Mesothelial cell of epicardium (in vitro differentiated cells): ENCODE measurements at regions not wholly inside any gene's neighbourhood (a gene's known extent, or its start where the extent isn't known, plus 50 kb on each side); places are given as distances from the start of the nearest gene placed in this dataset.

Experiments used
- DNase-seq, 2 experiments: peaks; one replicate each; pipeline ENCODE4 v3.0.0; 2021; ENCODE audit warnings: low spot score in 2 of 2; ENCODE audit not compliant: unreplicated experiment in 2 of 2
- H3K27ac Mint-ChIP-seq: 2 replicates; pipeline ENCODE4 v1.8.0; 2021; ENCODE audit warnings: mixed read lengths
- H3K27me3 Mint-ChIP-seq: 2 replicates; pipeline ENCODE4 v1.8.0; 2021; ENCODE audit warnings: low read depth, mixed read lengths
- H3K36me3 Mint-ChIP-seq: 2 replicates; pipeline ENCODE4 v1.8.0; 2021; ENCODE audit warnings: mixed read lengths
- H3K4me1 Mint-ChIP-seq: 2 replicates; pipeline ENCODE4 v1.8.0; 2021; ENCODE audit warnings: mixed read lengths
- H3K4me3 Mint-ChIP-seq: 2 replicates; pipeline ENCODE4 v1.8.0; 2021; ENCODE audit warnings: mild to moderate bottlenecking, moderate library complexity, mixed read lengths
- H3K9me3 Mint-ChIP-seq: 2 replicates; pipeline ENCODE4 v1.8.0; 2021; ENCODE audit warnings: mixed read lengths
- TF ChIP-seq, protein P1 (sequence below): fragments of 200-600 bp; sonication (generic); IDR thresholded peaks from one replicate; pipeline ENCODE4 v1.5.0; 2021; ENCODE audit warnings: antibody characterized with exemption; ENCODE audit not compliant: unreplicated experiment

DNA sequence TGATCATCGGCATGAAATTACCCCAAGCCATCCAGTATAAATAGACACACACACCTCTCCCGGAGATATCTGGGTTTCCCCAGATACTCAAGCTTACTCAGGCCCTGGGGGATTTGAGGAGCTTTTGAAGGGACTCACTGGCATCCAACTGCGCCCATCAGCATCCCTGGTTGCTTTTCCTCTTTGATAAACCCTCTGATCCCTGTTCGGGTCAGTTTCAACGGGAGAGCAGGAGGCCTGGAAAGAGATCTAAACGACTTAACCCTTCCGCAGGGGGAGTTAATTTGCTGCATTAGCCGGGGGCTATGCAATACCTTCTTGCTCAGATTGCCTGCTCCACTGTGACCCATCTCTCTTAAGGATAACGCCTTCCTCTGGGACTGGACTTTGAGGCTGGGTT is 76.6 kb downstream of the MAF start:
- DNase-seq, result no peak
- TF ChIP-seq, protein P1, sequence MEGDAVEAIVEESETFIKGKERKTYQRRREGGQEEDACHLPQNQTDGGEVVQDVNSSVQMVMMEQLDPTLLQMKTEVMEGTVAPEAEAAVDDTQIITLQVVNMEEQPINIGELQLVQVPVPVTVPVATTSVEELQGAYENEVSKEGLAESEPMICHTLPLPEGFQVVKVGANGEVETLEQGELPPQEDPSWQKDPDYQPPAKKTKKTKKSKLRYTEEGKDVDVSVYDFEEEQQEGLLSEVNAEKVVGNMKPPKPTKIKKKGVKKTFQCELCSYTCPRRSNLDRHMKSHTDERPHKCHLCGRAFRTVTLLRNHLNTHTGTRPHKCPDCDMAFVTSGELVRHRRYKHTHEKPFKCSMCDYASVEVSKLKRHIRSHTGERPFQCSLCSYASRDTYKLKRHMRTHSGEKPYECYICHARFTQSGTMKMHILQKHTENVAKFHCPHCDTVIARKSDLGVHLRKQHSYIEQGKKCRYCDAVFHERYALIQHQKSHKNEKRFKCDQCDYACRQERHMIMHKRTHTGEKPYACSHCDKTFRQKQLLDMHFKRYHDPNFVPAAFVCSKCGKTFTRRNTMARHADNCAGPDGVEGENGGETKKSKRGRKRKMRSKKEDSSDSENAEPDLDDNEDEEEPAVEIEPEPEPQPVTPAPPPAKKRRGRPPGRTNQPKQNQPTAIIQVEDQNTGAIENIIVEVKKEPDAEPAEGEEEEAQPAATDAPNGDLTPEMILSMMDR, result no peak
- Mint-ChIP-seq H3K36me3 (no peaks in the 10 kb centered on the region), H3K27me3 (peaks cover 71% of the 10 kb centered on the region), H3K4me1 (peaks cover 11% of the 10 kb centered on the region), H3K27ac (no peak overlapping the region), H3K4me3 (no peak overlapping the region), H3K9me3 (peaks cover 7% of the 10 kb centered on the region)

DNA sequence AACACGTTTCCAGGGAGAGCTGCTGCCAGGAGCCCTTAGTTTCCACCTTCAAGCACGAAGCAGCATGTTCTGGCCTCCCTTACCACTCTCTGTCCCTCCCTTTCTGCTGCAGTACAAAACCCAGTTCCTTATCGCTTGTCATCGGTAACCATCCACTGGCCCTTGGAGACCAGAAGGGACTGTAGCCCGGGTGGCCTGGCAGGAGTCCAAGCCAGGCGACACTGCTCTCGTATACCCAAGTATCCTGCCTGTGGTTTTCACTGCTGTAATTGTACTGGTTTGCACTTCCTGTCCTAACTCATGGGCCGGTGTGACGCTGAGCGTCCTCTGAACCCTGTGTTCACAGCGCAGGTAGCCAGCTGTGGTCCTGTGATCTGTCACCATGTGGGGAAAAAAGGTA is 81.1 kb downstream of the MAF start:
- Mint-ChIP-seq H3K4me1 (peaks cover 3% of the 10 kb centered on the region), H3K27me3 (peaks cover 64% of the 10 kb centered on the region), H3K9me3 (no peaks in the 10 kb centered on the region), H3K36me3 (no peaks in the 10 kb centered on the region), H3K27ac (no peak overlapping the region), H3K4me3 (no peak overlapping the region)
- DNase-seq, result no peak
- TF ChIP-seq, protein P1, result no peak

DNA sequence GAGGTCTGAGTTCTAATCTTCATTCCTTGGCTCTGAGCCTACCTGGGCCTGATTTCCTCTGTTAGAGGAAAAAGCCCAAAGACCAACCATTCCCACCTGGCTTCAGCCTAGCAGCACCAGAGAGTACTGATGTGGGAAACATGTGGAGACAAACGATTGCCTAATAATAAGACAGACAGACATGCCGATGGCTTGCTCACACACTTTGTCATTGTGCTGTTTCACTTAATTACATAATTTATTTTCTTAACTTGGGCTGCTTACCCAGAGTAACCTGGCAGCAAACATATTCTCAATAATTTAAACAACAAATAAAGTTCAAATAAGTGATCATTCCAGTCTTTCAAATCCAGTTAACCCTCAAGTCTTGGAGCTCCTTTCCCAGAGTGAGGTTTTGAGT is 83.4 kb downstream of the MAF start:
- Mint-ChIP-seq H3K36me3 (no peaks in the 10 kb centered on the region), H3K4me1 (peaks cover 2% of the 10 kb centered on the region), H3K4me3 (no peak overlapping the region), H3K9me3 (no peaks in the 10 kb centered on the region), H3K27ac (no peak overlapping the region), H3K27me3 (peaks cover 56% of the 10 kb centered on the region)
- TF ChIP-seq, protein P1, result no peak
- no peak for DNase-seq

DNA sequence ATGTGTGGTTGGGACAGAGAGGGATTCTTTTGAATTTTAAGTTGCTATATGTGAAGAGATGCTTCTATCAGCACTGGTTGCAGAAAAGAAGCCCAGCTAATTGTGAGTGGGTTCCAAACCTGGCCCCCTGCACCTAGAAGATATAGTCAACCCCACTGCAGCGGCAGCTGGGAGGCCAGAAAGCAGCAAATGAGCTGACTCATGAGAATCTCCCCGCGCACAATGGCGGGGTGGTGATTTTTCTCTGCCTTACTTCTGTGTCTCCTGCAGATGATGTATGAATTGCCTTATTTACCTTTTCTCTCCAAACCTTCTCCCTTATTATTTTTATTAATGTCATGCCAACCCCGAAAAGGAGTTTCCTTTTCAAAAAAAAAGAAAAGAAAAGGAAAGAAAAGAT is 89.7 kb downstream of the MAF start:
- Mint-ChIP-seq H3K9me3 (no peaks in the 10 kb centered on the region), H3K4me1 (peaks cover 2% of the 10 kb centered on the region), H3K36me3 (no peaks in the 10 kb centered on the region), H3K4me3 (no peak overlapping the region), H3K27ac (no peak overlapping the region), H3K27me3 (peaks cover 37% of the 10 kb centered on the region)
- DNase-seq, result no peak
- TF ChIP-seq, protein P1, result no peak

DNA sequence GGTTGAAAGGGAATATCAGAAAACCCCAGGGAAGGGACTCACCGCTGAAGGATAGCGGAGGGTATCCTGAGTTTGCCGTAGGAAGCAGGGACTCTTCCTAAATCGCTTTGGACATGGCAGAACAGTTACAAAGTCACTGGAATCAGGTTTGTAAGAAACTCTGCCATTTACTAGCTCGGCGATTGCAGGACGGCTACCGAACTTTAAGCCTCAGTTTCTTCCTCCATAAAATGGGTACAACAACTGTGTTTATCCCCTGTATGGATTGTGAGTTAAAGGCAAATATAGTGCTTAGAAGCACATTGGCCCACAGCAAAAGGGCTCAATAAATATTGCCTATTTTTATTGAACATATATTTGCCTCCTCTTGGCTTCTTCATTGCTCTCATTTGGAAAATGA is 90.6 kb downstream of the MAF start:
- Mint-ChIP-seq H3K27me3 (peaks cover 37% of the 10 kb centered on the region), H3K27ac (no peak overlapping the region), H3K4me1 (peaks cover 2% of the 10 kb centered on the region), H3K4me3 (no peak overlapping the region), H3K9me3 (no peaks in the 10 kb centered on the region), H3K36me3 (no peaks in the 10 kb centered on the region)
- DNase-seq, result no peak
- TF ChIP-seq, protein P1, result no peak

DNA sequence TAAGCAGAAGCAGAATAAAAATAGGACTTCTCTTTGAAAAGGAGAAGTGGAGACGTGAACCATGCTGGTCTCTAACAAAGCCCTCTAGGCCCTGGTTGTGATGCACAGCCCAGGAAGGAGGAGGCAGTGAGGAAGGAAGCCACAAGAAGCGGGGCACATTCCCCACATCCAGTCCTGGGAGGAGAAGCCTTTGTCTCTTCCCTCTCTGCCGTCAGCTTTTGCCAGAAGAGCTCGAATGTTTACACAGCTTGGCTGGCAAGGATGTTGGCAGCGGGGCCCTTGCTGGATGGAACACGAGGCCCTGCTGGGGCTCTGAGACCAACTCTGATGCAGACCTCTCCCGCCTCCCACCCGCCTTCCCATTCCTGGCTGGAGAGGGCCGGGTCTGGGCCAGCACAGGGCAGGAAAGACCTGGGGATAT is 91.3 kb downstream of the MAF start:
- H3K36me3 Mint-ChIP-seq, result no peaks in the 10 kb centered on the region
- no peak overlapping the region for H3K4me3 Mint-ChIP-seq
- no peak overlapping the region for H3K27ac Mint-ChIP-seq
- DNase-seq, result no peak
- peaks cover 2% of the 10 kb centered on the region for H3K4me1 Mint-ChIP-seq
- H3K27me3 Mint-ChIP-seq, result peaks cover 38% of the 10 kb centered on the region
- TF ChIP-seq, protein P1, result no peak
- H3K9me3 Mint-ChIP-seq, result no peaks in the 10 kb centered on the region
